GM12892 (cell line): ENCODE measurements at regions not wholly inside any gene's neighbourhood (a gene's known extent, or its start where the extent isn't known, plus 50 kb on each side); places are given as distances from the start of the nearest gene placed in this dataset.

ENCODE experiments used
- POLR2A ChIP-seq: IDR thresholded peaks from 2 replicates; pipeline ENCODE4 v1.6.1; 2011; ENCODE audit warnings: low read depth, low read length, control low read depth
- POLR2AphosphoS5 ChIP-seq: IDR thresholded peaks from 2 replicates; pipeline ENCODE4 v1.6.1; 2011; ENCODE audit warnings: low read depth, low read length, control low read depth

GRCh38 chr7:138245216-138245615 lies 169.0 kb downstream of the AKR1D1 start:
- TF ChIP-seq POLR2A (no peak), POLR2AphosphoS5 (no peak)
